Aorta (tissue), 5 donors: ENCODE measurements at regions not wholly inside any gene's neighbourhood (a gene's known extent, or its start where the extent isn't known, plus 50 kb on each side); places are given as distances from the start of the nearest gene placed in this dataset.
A peak's percentile ranks its signal among the peaks of the same experiment; 100 is the strongest.

Experiments
- ATAC-seq: fragments of 200-7000 bp; cut with Tn5 transposase; one replicate; pipeline ENCODE4 v1.9.1; 2022; ENCODE audit warnings: moderate library complexity; ENCODE audit not compliant: low FRiP score
- DNase-seq, 2 donors: peaks; one replicate each; pipeline ENCODE4 v3.0.0-alpha.2; 2020
- H3K27ac ChIP-seq, 2 donors: one replicate each; pipeline ENCODE4 v1.5.1; 2013; ENCODE audit warnings: low read length in 2 of 2, mild to moderate bottlenecking in 2 of 2, moderate library complexity in 2 of 2, control low read depth in 1 of 2, inconsistent platforms in 1 of 2, low read depth in 1 of 2
- H3K27me3 ChIP-seq, 2 donors: one replicate each; pipeline ENCODE4 v1.6.1; 2013; ENCODE audit warnings: control low read depth in 1 of 2, low read length in 1 of 2, mild to moderate bottlenecking in 1 of 2, moderate library complexity in 1 of 2; ENCODE audit not compliant: insufficient read depth in 2 of 2, control insufficient read depth in 1 of 2
- H3K36me3 ChIP-seq, 2 donors: one replicate each; pipeline ENCODE4 v1.6.1; 2013; ENCODE audit warnings: control low read depth in 1 of 2, low read length in 1 of 2, mild to moderate bottlenecking in 1 of 2; ENCODE audit not compliant: insufficient read depth in 2 of 2, control insufficient read depth in 1 of 2
- H3K4me1 ChIP-seq, 2 donors: one replicate each; pipeline ENCODE4 v1.6.1; 2013; ENCODE audit warnings: low read length in 2 of 2, control low read depth in 1 of 2, mild to moderate bottlenecking in 1 of 2, moderate library complexity in 1 of 2; ENCODE audit not compliant: insufficient read depth in 2 of 2, control insufficient read depth in 1 of 2
- H3K4me3 ChIP-seq, 2 donors: one replicate each; pipeline ENCODE4 v1.5.1; 2013; ENCODE audit warnings: low read length in 2 of 2, control low read depth in 1 of 2, mild to moderate bottlenecking in 1 of 2
- H3K9me3 ChIP-seq: one replicate; pipeline ENCODE4 v1.6.1; 2013; ENCODE audit warnings: mild to moderate bottlenecking, low read length; ENCODE audit not compliant: control insufficient read depth
- WGBS, 2 donors: extraction: QIAGEN DNeasy Blood & Tissue Kit; methylation state at CpG; one replicate each; pipeline ENCODE4 v1.1.7; 2013; 5-methylcytosine and 5-hydroxymethylcytosine counted together
- intact Hi-C, 2 donors: fragments of 100-400 bp; cut with DNase I; formaldehyde crosslinking; loops; one replicate each; pipeline versions ENCODE4 v1.14.2 to v1.15.0; 2022
- donor health status: healthy with polysubstance abuse.
- donor health status: Bipolar disorder and iron deficiency.
- donor health status: DM: no; HTN: no; CAD: no.
- donor health status: DM: no; HTN: no; CAD: no.
- donor health status: DM: yes; HTN: yes; CAD: no.

DNA sequence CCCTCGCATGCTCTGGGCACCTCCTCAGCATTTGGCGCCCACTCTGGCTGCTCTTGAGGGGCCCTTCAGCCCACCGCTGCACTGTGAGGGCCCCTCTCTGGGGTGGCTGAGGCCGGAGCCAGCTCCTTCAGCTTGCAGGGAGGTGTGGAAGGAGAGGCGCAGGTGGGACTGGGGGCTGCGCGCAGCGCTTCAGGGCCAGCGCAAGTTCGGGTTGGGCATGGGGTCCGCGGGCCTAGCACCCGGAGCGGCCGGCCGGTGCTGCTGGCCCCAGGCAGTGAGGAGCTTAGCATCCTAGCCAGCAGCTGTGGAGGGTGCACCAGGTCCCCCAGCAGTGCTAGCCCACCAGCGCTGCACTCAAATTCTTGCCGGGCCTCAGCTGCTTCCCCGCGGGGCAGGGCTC, 305.6 kb upstream of the ANKRD30A start:
- Histone ChIP-seq H3K4me3 (no peak overlapping the region), H3K27me3 (no peaks in the 10 kb centered on the region), H3K27ac (no peak overlapping the region), H3K36me3 (no peaks in the 10 kb centered on the region), H3K4me1 (no peaks in the 10 kb centered on the region), H3K9me3 (no peaks in the 10 kb centered on the region)
- 92 to 94% methylated on average over 16 to 20 of the region's 20 CpGs for WGBS, 2 donors
- DNase-seq (no peak), ATAC-seq (no peak)
- intact Hi-C loops = no loop called here

DNA sequence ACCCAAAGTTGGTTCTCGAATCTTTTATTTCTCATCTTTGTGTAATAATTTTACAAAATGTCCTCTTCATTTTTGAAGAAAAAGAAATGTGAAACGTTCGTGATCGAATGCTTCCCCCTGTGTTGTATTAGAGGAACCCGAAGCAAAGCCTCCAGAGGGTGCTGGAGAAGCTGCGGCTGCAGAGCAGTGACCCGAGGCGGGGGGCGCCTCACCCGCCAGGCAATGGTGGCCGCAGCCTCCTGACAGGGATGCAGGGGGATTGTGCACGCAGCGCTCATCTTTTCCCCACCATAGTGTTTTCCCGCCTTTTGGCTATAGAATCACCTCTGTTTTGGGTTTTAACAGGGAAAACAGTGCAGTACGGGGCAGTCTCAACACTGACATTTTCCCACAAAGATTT, 307.5 kb upstream of the ANKRD30A start:
- ATAC-seq = no peak
- Histone ChIP-seq H3K9me3 (no peaks in the 10 kb centered on the region), H3K36me3 (no peaks in the 10 kb centered on the region), H3K27ac (no peak overlapping the region), H3K4me1 (no peaks in the 10 kb centered on the region), H3K4me3 (no peak overlapping the region), H3K27me3 (no peaks in the 10 kb centered on the region)
- 85 to 86% methylated on average over 15 of the region's 15 CpGs for WGBS, 2 donors
- no peak for DNase-seq
- intact Hi-C loops = no loop called here

DNA sequence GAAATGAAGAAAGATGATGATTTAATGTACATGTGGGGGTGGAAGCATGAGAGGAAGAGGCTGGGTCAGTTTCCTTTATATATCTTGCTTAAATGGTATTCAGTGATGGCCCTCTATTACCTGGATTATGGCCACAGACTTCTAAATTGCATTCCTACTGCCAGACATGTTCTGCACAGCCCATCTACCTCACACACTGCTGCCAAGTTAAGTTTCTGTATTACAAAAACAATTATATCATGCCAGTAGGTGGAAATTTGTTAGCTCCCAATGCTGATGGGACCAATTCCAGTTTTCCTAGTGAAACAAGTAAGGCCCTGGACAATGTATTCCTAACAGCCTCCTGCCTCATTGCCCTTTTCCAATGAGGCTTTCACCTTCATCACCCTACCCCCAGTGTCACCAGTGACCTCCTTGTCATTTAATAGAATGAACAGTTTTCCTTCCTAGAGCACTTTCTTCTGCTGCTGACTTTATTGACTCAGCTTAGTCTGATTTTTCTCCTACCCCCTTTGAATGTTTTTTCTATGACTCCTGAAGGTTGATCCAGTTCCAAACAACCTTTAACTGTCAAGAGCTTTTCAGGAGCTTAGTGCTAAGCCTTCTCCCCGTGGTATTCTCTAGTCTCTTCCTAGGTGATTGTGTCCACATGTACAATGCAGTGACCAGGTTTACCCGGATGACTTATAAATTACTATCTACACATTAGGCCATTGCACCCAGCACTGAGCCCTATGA, 316.6 kb upstream of the ANKRD30A start:
- H3K4me3 ChIP-seq = no peak overlapping the region
- H3K36me3 ChIP-seq = no peaks in the 10 kb centered on the region
- 71 to 75% methylated on average over 2 of the region's 2 CpGs for WGBS, 2 donors
- H3K4me1 ChIP-seq = peaks cover 0 to 3% of the 10 kb centered on the region in 2 donors
- no peak for ATAC-seq
- no peaks in the 10 kb centered on the region for H3K27me3 ChIP-seq
- intact Hi-C loops = no loop called here
- H3K9me3 ChIP-seq = no peaks in the 10 kb centered on the region
- H3K27ac ChIP-seq = no peak overlapping the region
- DNase-seq = no peak

DNA sequence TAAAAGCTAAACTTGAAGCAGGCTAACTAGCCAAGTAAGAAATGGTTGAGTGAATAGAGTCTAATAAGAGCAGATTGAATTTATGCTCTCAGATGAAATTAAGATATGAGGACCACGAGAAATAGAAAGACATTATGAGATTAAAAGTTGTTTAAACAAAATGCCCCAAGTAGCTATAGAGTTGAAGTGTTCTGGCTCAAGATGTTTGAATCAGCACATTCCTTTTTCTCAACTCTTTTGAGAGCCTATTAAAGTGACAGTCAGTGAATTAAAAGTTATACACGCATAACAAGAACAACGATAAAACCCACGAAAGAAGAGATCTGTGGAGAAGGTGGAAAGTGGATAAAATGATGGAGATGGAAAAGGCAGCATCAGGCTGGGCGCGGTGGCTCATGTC, 322.2 kb upstream of the ANKRD30A start:
- 53 to 64% methylated on average over 6 of the region's 6 CpGs for WGBS, 2 donors
- Histone ChIP-seq H3K4me1 (no peaks in the 10 kb centered on the region), H3K36me3 (no peaks in the 10 kb centered on the region), H3K4me3 (no peak overlapping the region), H3K27ac (no peak overlapping the region), H3K27me3 (no peaks in the 10 kb centered on the region), H3K9me3 (no peaks in the 10 kb centered on the region)
- ATAC-seq (no peak), DNase-seq (no peak)
- intact Hi-C loops = no loop called here

DNA sequence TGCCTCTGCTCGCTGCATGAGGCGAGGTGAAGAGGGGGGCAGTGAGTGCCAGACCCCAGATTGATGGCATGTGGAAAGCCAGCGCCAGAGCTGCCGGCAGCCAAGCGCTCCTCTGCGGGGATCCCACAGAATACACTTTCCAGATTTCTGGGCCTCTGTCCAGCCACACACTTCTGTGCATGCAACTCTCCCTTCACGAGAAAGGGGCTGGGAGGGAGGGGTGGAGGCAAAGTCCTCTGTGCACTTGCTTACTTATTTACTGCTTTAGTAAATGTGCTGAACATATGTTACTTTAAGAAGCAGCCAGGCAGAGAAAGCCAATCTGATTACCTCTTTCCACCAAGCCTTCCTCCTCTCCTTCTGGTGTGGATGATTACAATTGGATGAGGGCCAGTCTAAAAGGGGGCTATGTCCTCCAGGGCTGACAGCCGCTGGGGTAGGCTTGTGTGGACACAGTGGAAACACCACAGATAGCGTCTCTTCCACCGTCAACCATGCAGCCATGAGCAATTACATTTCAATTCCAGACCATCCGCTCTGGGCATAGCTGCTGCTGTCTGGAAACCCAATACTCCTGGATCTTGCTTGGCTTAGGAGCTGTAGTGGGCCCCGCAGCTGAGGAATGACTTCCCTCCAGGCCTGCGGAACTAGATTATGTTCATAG, 322.8 kb upstream of the ANKRD30A start:
- H3K36me3 ChIP-seq = no peaks in the 10 kb centered on the region
- no peak overlapping the region for H3K27ac ChIP-seq
- intact Hi-C loops = no loop called here
- ATAC-seq (peak; percentile 26), DNase-seq (no peak)
- no peaks in the 10 kb centered on the region for H3K27me3 ChIP-seq
- 14 to 17% methylated on average over 12 to 13 of the region's 13 CpGs for WGBS, 2 donors
- no peak overlapping the region for H3K4me3 ChIP-seq
- H3K4me1 ChIP-seq = no peaks in the 10 kb centered on the region
- no peaks in the 10 kb centered on the region for H3K9me3 ChIP-seq

DNA sequence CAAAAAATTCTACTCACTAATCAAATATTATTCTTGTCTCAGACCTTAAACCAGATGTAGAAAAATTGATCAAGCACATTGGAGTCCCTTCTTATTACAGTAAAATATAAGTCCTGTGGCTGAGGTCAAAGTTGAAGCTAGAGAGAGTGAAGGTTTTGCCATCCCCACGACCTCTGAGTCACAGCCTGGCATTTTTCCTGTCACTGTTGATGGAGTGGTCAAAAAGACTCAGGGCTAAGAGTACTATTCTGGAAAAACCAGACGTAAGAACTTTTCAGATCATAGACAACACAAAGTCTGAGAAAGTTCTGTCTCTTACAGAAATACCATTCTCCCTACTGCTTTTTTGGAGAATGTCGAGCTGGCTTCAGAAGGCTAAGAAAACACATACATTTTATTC, 323.7 kb upstream of the ANKRD30A start:
- Histone ChIP-seq H3K4me1 (no peaks in the 10 kb centered on the region), H3K27ac (peak overlapping the region in 1 of 2 donors; percentile 24), H3K36me3 (no peaks in the 10 kb centered on the region), H3K4me3 (no peak overlapping the region), H3K27me3 (no peaks in the 10 kb centered on the region), H3K9me3 (no peaks in the 10 kb centered on the region)
- DNase-seq (no peak), ATAC-seq (no peak)
- 2 to 4% methylated on average over 3 of the region's 3 CpGs for WGBS, 2 donors
- intact Hi-C loops = no loop called here

DNA sequence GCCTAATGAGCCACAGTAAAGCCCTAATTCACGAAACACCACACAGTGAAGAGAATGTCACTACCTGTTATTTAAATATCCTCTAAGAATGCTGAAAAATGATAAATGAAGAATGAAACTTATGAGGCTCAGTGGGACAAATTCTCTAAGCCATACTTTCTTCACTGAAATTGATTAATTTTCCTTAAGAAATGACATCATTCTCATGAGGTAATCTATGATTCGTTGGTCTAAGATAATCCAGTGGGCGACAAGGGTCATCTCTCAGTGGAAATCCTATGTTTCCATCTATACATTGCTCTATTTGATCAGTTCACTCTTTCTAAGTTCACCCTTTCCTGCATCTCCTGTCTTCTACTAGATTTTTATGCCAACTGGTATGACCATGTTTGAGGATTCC, 330.4 kb upstream of the ANKRD30A start:
- Histone ChIP-seq H3K27ac (no peak overlapping the region), H3K36me3 (no peaks in the 10 kb centered on the region), H3K9me3 (no peaks in the 10 kb centered on the region), H3K4me1 (peaks cover 0 to under 1% of the 10 kb centered on the region in 2 donors), H3K4me3 (no peak overlapping the region), H3K27me3 (no peaks in the 10 kb centered on the region)
- WGBS, 2 donors = 73 to 89% methylated on average over 3 of the region's 3 CpGs
- intact Hi-C loops = no loop called here
- DNase-seq (no peak), ATAC-seq (no peak)

DNA sequence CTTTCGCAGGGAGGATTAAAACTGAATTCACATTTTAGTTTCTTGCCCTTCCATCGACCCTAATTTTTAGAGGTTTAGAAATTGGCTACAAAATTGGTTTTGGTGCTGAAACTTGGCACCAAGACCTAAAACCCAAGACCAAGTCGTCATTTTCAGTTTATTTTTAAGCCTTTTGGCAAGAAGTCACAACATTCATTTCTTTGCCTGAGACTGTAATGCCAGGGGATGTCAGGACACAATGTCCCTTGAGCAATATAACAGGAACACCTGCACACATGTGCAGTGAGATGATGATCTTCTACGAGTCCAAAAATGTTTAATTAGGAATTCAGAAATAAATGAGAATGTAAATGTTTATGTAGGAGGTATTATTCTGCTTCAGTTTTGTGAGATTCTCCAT, 335.4 kb upstream of the ANKRD30A start:
- peaks cover 0 to 2% of the 10 kb centered on the region in 2 donors for H3K4me1 ChIP-seq
- no peak overlapping the region for H3K4me3 ChIP-seq
- WGBS, 2 donors = 8 to 9% methylated on average over 4 of the region's 4 CpGs
- H3K27me3 ChIP-seq = no peaks in the 10 kb centered on the region
- no peaks in the 10 kb centered on the region for H3K9me3 ChIP-seq
- DNase-seq (no peak), ATAC-seq (no peak)
- no peaks in the 10 kb centered on the region for H3K36me3 ChIP-seq
- H3K27ac ChIP-seq = no peak overlapping the region
- intact Hi-C loops = no loop called here

DNA sequence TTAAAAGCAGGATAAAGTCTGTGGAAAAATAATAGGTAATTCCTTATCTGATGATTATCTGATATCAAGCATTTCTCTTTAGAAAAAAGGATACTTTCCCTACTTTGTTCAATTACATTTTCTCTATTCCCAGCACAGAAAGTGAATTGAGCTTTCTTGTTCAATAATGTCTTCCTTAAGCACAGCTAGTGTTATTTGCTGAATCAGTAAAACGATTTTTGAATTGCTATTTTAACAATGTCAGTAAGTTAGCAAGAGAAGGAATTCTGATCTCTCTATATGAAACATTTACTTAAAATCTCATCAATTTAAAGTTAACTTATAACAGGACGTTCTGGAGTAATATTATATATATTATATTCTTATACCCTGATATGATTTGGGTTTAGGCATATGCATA, 337.2 kb upstream of the ANKRD30A start:
- DNase-seq = no peak
- no peak overlapping the region for H3K27ac ChIP-seq
- intact Hi-C loops = no loop called here
- peaks cover 0 to 2% of the 10 kb centered on the region in 2 donors for H3K4me1 ChIP-seq
- no peaks in the 10 kb centered on the region for H3K27me3 ChIP-seq
- no peaks in the 10 kb centered on the region for H3K9me3 ChIP-seq
- WGBS, 2 donors = 87 to 90% methylated on average over 2 of the region's 2 CpGs
- ATAC-seq = no peak
- H3K36me3 ChIP-seq = no peaks in the 10 kb centered on the region
- H3K4me3 ChIP-seq = no peak overlapping the region
